GM12878 (cell line): ENCODE measurements at regions not wholly inside any gene's neighbourhood (a gene's known extent, or its start where the extent isn't known, plus 50 kb on each side); places are given as distances from the start of the nearest gene placed in this dataset.

Experiments used
- CHD1 ChIP-seq: IDR thresholded peaks from 2 replicates; pipeline ENCODE4 v1.6.1; 2012; ENCODE audit warnings: low read depth, low read length, improper control_type of control experiment
- CTCF ChIP-seq, 3 experiments: IDR thresholded peaks in 2 of 3; conservative IDR thresholded peaks in 1 of 3; 2 replicates each; pipeline ENCODE4 v1.5.1; 2011; ENCODE audit warnings: low read depth in 3 of 3, low read length in 3 of 3, mild to moderate bottlenecking in 3 of 3, control low read depth in 2 of 3, moderate library complexity in 2 of 3, inconsistent platforms in 1 of 3, mixed read lengths in 1 of 3; ENCODE audit not compliant: control insufficient read depth in 2 of 3, insufficient read depth in 1 of 3; ENCODE audit errors: extremely low read depth in 1 of 3
- JUND ChIP-seq: IDR thresholded peaks from 2 replicates; pipeline ENCODE4 v1.6.1; 2012; ENCODE audit warnings: low read depth, mild to moderate bottlenecking, low read length, improper control_type of control experiment, moderate library complexity
- MAX ChIP-seq: IDR thresholded peaks from 2 replicates; pipeline ENCODE4 v1.6.1; 2012; ENCODE audit warnings: low read depth, low read length, improper control_type of control experiment
- MEF2A ChIP-seq: IDR thresholded peaks from 2 replicates; pipeline ENCODE4 v1.6.1; 2011; ENCODE audit warnings: low read depth, mild to moderate bottlenecking, low read length, moderate library complexity; ENCODE audit not compliant: insufficient read depth
- NKRF ChIP-seq: fragments of 450-650 bp; conservative IDR thresholded peaks from 2 replicates; pipeline ENCODE4 v1.6.1; 2017; ENCODE audit warnings: mild to moderate bottlenecking, moderate library complexity
- PBX3 ChIP-seq: IDR thresholded peaks from 2 replicates; pipeline ENCODE4 v1.6.1; 2011; ENCODE audit warnings: mild to moderate bottlenecking, low read depth, low read length, moderate library complexity; ENCODE audit not compliant: insufficient replicate concordance
- POLR2A ChIP-seq: IDR thresholded peaks from 2 replicates; pipeline ENCODE4 v1.6.1; 2011; ENCODE audit warnings: low read depth, mild to moderate bottlenecking, low read length
- POLR2AphosphoS2 ChIP-seq: IDR thresholded peaks from 2 replicates; pipeline ENCODE4 v1.6.1; 2011; ENCODE audit warnings: low read depth, mild to moderate bottlenecking, low read length, improper control_type of control experiment, moderate library complexity
- POLR2AphosphoS5 ChIP-seq: IDR thresholded peaks from 2 replicates; pipeline ENCODE4 v1.6.1; 2011; ENCODE audit warnings: mild to moderate bottlenecking, low read length, inconsistent platforms
- RAD21 ChIP-seq: IDR thresholded peaks from 2 replicates; pipeline ENCODE4 v1.6.1; 2011; ENCODE audit warnings: mild to moderate bottlenecking, low read depth, low read length, moderate library complexity; ENCODE audit not compliant: insufficient read depth
- SUZ12 ChIP-seq: fragments of 200-600 bp; sonication (generic); IDR thresholded peaks from one replicate; pipeline ENCODE4 v1.6.1; 2018; ENCODE audit warnings: antibody characterized with exemption, mild to moderate bottlenecking; ENCODE audit not compliant: unreplicated experiment
- ZSCAN29 ChIP-seq: fragments of 450-650 bp; IDR thresholded peaks from 2 replicates; pipeline ENCODE4 v1.6.1; 2017; ENCODE audit warnings: mild to moderate bottlenecking, moderate library complexity

GRCh38 chr10:109480836-109481235, 442.5 kb downstream of the XPNPEP1 start:
- TF ChIP-seq CTCF (IDR thresholded peaks at IDR 0.05 in 2 of 3, conservative IDR thresholded peaks at IDR 0.05 in 1 of 3; ENCODE audit: control insufficient read depth in 2 of 3, extremely low read depth in 1 of 3, insufficient read depth in 1 of 3, low read depth in 3 of 3, low read length in 3 of 3) (no peak), MEF2A (no peak), POLR2A (no peak), SUZ12 (no peak), POLR2AphosphoS2 (no peak), JUND (no peak), CHD1 (no peak), MAX (no peak), PBX3 (no peak), POLR2AphosphoS5 (no peak), NKRF (no peak), ZSCAN29 (no peak), RAD21 (no peak)
